SK-N-SH treated with all-trans-retinoic acid at 6 μM for 48 hours (cell line): ENCODE measurements at regions not wholly inside any gene's neighbourhood (a gene's known extent, or its start where the extent isn't known, plus 50 kb on each side); places are given as distances from the start of the nearest gene placed in this dataset.

Source experiments
- GLIS3 ChIP-seq: fragments of 250-450 bp; sonication (Bioruptor Pico); IDR thresholded peaks from 2 replicates; pipeline ENCODE4 v1.5.0; 2020; ENCODE audit warnings: mild to moderate bottlenecking, moderate library complexity
- OSR1 ChIP-seq: fragments of 250-450 bp; sonication (Bioruptor Pico); IDR thresholded peaks from 2 replicates; pipeline ENCODE4 v1.8.0; 2022; ENCODE audit warnings: moderate library complexity, mild to moderate bottlenecking, inconsistent platforms
- PATZ1 ChIP-seq: fragments of 250-450 bp; sonication (Bioruptor Pico); IDR thresholded peaks from 2 replicates; pipeline ENCODE4 v1.8.0; 2020; ENCODE audit warnings: mild to moderate bottlenecking, moderate library complexity, borderline replicate concordance
- POU6F1 ChIP-seq: fragments of 250-450 bp; sonication (Bioruptor Pico); IDR thresholded peaks from 2 replicates; pipeline ENCODE4 v1.8.0; 2021; ENCODE audit warnings: low read depth, mild to moderate bottlenecking, moderate library complexity, borderline replicate concordance
- SNAI2 ChIP-seq: fragments of 250-450 bp; sonication (Bioruptor Pico); IDR thresholded peaks from 2 replicates; pipeline ENCODE4 v1.5.0; 2020; ENCODE audit warnings: mild to moderate bottlenecking, moderate library complexity
- ZC3H10 ChIP-seq: fragments of 250-450 bp; sonication (Bioruptor Pico); IDR thresholded peaks from 2 replicates; pipeline ENCODE4 v1.5.1; 2021; ENCODE audit warnings: mild to moderate bottlenecking, moderate library complexity
- ZFP3 ChIP-seq: fragments of 250-450 bp; sonication (Bioruptor Pico); IDR thresholded peaks from 2 replicates; pipeline ENCODE4 v1.5.0; 2020; ENCODE audit warnings: mild to moderate bottlenecking, moderate library complexity
- ZFP30 ChIP-seq: fragments of 450-650 bp; formaldehyde crosslinking; IDR thresholded peaks from 2 replicates; pipeline ENCODE4 v1.5.0; 2022; ENCODE audit warnings: mild to moderate bottlenecking, moderate library complexity
- ZNF565 ChIP-seq: fragments of 450-650 bp; formaldehyde crosslinking; conservative IDR thresholded peaks from 2 replicates; pipeline ENCODE4 v1.5.0; 2020; ENCODE audit warnings: low read depth, mild to moderate bottlenecking, moderate library complexity
- TF ChIP-seq, protein P1 (sequence below): fragments of 250-450 bp; sonication (Bioruptor Pico); IDR thresholded peaks from 2 replicates; pipeline ENCODE4 v1.5.1; 2020; ENCODE audit warnings: low read depth, mild to moderate bottlenecking, moderate library complexity
- TF ChIP-seq, protein P2 (sequence below): fragments of 250-450 bp; sonication (Bioruptor Pico); IDR thresholded peaks from 2 replicates; pipeline ENCODE4 v1.5.1; 2021; ENCODE audit warnings: mild to moderate bottlenecking, moderate library complexity

- TF ChIP-seq PATZ1 (CRISPR knock-in tag) (no peak), OSR1 (CRISPR knock-in tag) (no peak), POU6F1 (CRISPR knock-in tag) (no peak), ZFP3 (CRISPR knock-in tag) (no peak), ZNF565 (no peak), ZFP30 (CRISPR knock-in tag) (no peak), GLIS3 (no peak), SNAI2 (CRISPR knock-in tag) (no peak), ZC3H10 (CRISPR knock-in tag) (no peak)
- TF ChIP-seq, protein P1, sequence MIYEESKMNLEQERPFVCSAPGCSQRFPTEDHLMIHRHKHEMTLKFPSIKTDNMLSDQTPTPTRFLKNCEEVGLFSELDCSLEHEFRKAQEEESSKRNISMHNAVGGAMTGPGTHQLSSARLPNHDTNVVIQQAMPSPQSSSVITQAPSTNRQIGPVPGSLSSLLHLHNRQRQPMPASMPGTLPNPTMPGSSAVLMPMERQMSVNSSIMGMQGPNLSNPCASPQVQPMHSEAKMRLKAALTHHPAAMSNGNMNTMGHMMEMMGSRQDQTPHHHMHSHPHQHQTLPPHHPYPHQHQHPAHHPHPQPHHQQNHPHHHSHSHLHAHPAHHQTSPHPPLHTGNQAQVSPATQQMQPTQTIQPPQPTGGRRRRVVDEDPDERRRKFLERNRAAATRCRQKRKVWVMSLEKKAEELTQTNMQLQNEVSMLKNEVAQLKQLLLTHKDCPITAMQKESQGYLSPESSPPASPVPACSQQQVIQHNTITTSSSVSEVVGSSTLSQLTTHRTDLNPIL (CRISPR knock-in tag) = no peak
- TF ChIP-seq, protein P2, sequence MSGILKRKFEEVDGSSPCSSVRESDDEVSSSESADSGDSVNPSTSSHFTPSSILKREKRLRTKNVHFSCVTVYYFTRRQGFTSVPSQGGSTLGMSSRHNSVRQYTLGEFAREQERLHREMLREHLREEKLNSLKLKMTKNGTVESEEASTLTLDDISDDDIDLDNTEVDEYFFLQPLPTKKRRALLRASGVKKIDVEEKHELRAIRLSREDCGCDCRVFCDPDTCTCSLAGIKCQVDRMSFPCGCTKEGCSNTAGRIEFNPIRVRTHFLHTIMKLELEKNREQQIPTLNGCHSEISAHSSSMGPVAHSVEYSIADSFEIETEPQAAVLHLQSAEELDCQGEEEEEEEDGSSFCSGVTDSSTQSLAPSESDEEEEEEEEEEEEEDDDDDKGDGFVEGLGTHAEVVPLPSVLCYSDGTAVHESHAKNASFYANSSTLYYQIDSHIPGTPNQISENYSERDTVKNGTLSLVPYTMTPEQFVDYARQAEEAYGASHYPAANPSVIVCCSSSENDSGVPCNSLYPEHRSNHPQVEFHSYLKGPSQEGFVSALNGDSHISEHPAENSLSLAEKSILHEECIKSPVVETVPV = no peak
Measured at GRCh38 chr16:60815865-60816264, 1220.4 kb downstream of the CDH8 start.
